GM12878 (cell line): ENCODE measurements at regions not wholly inside any gene's neighbourhood (a gene's known extent, or its start where the extent isn't known, plus 50 kb on each side); places are given as distances from the start of the nearest gene placed in this dataset.

ENCODE experiments used
- ATAC-seq: fragments of 200-7000 bp; cut with Tn5 transposase; 3 replicates; pipeline ENCODE4 v1.9.1; 2020; ENCODE audit warnings: mild to moderate bottlenecking, moderate library complexity
- BruUV-seq: library from RNA; stranded (reverse); fragments of 400-500 nt; replicated peaks from 2 replicates; lab custom pipeline; 2021; lab: Mats Ljungman, UMichigan
- CTCF ChIA-PET: fragments of 300-600 bp; sonication (Branson Sonifier 250); formaldehyde crosslinking; extraction: SDS; loops from one replicate; lab custom pipeline; 2021; ENCODE audit warnings: inconsistent platforms; lab: Yijun Ruan, JAX
- POLR2A ChIA-PET: fragments of 350-600 bp; formaldehyde crosslinking; extraction: SDS; loops from one replicate; lab custom pipeline; 2021; ENCODE audit warnings: inconsistent platforms; lab: Charles Lee
- RAD21 ChIA-PET: fragments of 300-600 bp; sonication (Branson Sonifier 250); formaldehyde crosslinking; loops from one replicate; lab custom pipeline; 2023; ENCODE audit warnings: antibody characterized with exemption; ENCODE audit not compliant: unreplicated experiment; lab: Charles Lee
- SMC1A ChIA-PET: fragments of 300-600 bp; sonication (Branson Sonifier 250); formaldehyde crosslinking; loops from one replicate; lab custom pipeline; 2023; ENCODE audit not compliant: unreplicated experiment, uncharacterized antibody; lab: Charles Lee
- DNase-seq: peaks from one replicate; pipeline ENCODE4 v3.0.0-alpha.2; 2011; ENCODE audit warnings: low read depth, low spot score
- FAIRE-seq: peaks from 3 replicates; lab custom pipeline; 2011; peaks lifted over from hg19 to GRCh38; lab: Jason Lieb, UNC
- H2AFZ ChIP-seq: 2 replicates; pipeline ENCODE4 v1.6.0; 2011; ENCODE audit warnings: low read depth, low read length, control low read depth; ENCODE audit not compliant: control insufficient read depth
- H3K27ac ChIP-seq: 2 replicates; pipeline ENCODE4 v1.5.1; 2011; ENCODE audit warnings: control low read depth; ENCODE audit not compliant: control insufficient read depth, insufficient read depth
- H3K27me3 ChIP-seq, 2 experiments: replicated peaks in 1 of 2; 2 replicates each; pipeline versions ENCODE4 v1.6.0 to v1.6.1; 2011; ENCODE audit warnings: low read length in 1 of 2; ENCODE audit not compliant: control insufficient read depth in 2 of 2, insufficient read depth in 2 of 2
- H3K36me3 ChIP-seq, 2 experiments: 2 replicates each; pipeline ENCODE4 v1.5.1; 2011; ENCODE audit warnings: low read length in 1 of 2; ENCODE audit not compliant: control insufficient read depth in 2 of 2, insufficient read depth in 2 of 2
- H3K4me1 ChIP-seq: 2 replicates; pipeline ENCODE4 v1.6.1; 2011; ENCODE audit warnings: mild to moderate bottlenecking, low read length, moderate library complexity, mixed read lengths; ENCODE audit not compliant: control insufficient read depth, insufficient read depth
- H3K4me2 ChIP-seq: 2 replicates; pipeline ENCODE4 v1.6.0; 2011; ENCODE audit warnings: control low read depth; ENCODE audit not compliant: control insufficient read depth, insufficient read depth
- H3K4me3 ChIP-seq: fragments of 200-600 bp; sonication (generic); 2 replicates; pipeline ENCODE4 v1.5.1; 2016
- H3K79me2 ChIP-seq: 2 replicates; pipeline ENCODE4 v1.6.0; 2011; ENCODE audit warnings: low read length; ENCODE audit not compliant: control insufficient read depth, insufficient read depth
- H3K9ac ChIP-seq: 2 replicates; pipeline ENCODE4 v1.8.0; 2011; ENCODE audit warnings: low read length, control low read depth, mixed read lengths; ENCODE audit not compliant: control insufficient read depth, insufficient read depth
- H3K9me3 ChIP-seq: replicated peaks from 3 replicates; pipeline ENCODE4 v1.5.1; 2011; ENCODE audit warnings: mild to moderate bottlenecking, low read length; ENCODE audit not compliant: control insufficient read depth, insufficient read depth
- H4K20me1 ChIP-seq: 2 replicates; pipeline ENCODE4 v1.6.0; 2011; ENCODE audit not compliant: control insufficient read depth, insufficient read depth
- ATF7 ChIP-seq: fragments of 450-650 bp; IDR thresholded peaks from 2 replicates; pipeline ENCODE4 v1.6.1; 2016; ENCODE audit warnings: low read depth, mild to moderate bottlenecking
- CBX3 ChIP-seq: fragments of 200-600 bp; sonication (generic); IDR thresholded peaks from 2 replicates; pipeline ENCODE4 v1.6.1; 2016; ENCODE audit warnings: low read depth, borderline replicate concordance
- CBX5 ChIP-seq: sonication (generic); IDR thresholded peaks from 2 replicates; pipeline ENCODE4 v1.6.1; 2016; ENCODE audit warnings: low read depth, moderate library complexity, mild to moderate bottlenecking, inconsistent platforms
- CREB1 ChIP-seq: IDR thresholded peaks from 2 replicates; pipeline ENCODE4 v1.6.1; 2012; ENCODE audit warnings: low read depth, mild to moderate bottlenecking, inconsistent platforms
- E2F4 ChIP-seq: IDR thresholded peaks from 2 replicates; pipeline ENCODE4 v1.6.1; 2012; ENCODE audit warnings: low read depth, low read length, improper control_type of control experiment
- MYC ChIP-seq: IDR thresholded peaks from 2 replicates; pipeline ENCODE4 v1.6.1; 2011; ENCODE audit warnings: mild to moderate bottlenecking, low read length, moderate library complexity, inconsistent platforms; ENCODE audit not compliant: insufficient read depth, insufficient replicate concordance, insufficient read length, severe bottlenecking
- RAD21 ChIP-seq: IDR thresholded peaks from 2 replicates; pipeline ENCODE4 v1.6.1; 2011; ENCODE audit warnings: mild to moderate bottlenecking, low read depth, low read length, moderate library complexity; ENCODE audit not compliant: insufficient read depth
- SIX5 ChIP-seq: IDR thresholded peaks from 2 replicates; pipeline ENCODE4 v1.6.1; 2011; ENCODE audit warnings: mild to moderate bottlenecking, low read depth, low read length, moderate library complexity; ENCODE audit not compliant: severe bottlenecking
- SMAD1 ChIP-seq: fragments of 450-650 bp; IDR thresholded peaks from 2 replicates; pipeline ENCODE4 v1.6.1; 2018; ENCODE audit warnings: mild to moderate bottlenecking, low read depth; ENCODE audit not compliant: partially characterized antibody
- SMAD5 ChIP-seq: IDR thresholded peaks from 2 replicates; pipeline ENCODE4 v1.6.1; 2016; ENCODE audit warnings: antibody characterized with exemption, low read depth
- SMC3 ChIP-seq: IDR thresholded peaks from 2 replicates; pipeline ENCODE4 v1.6.1; 2011; ENCODE audit warnings: low read length, improper control_type of control experiment, borderline replicate concordance
- ZBTB11 ChIP-seq: fragments of 450-650 bp; formaldehyde crosslinking; IDR thresholded peaks from 2 replicates; pipeline ENCODE4 v1.5.0; 2022; ENCODE audit warnings: mild to moderate bottlenecking, missing genetic modification characterization
- ZNF207 ChIP-seq: fragments of 450-650 bp; IDR thresholded peaks from 2 replicates; pipeline ENCODE4 v1.6.1; 2014; ENCODE audit warnings: antibody characterized with exemption, mild to moderate bottlenecking, borderline replicate concordance
- ZNF274 ChIP-seq: IDR thresholded peaks from one replicate; pipeline ENCODE4 v1.8.0; 2011; ENCODE audit not compliant: insufficient read length, insufficient read depth
- ZNF622 ChIP-seq: fragments of 450-650 bp; IDR thresholded peaks from 2 replicates; pipeline ENCODE4 v1.6.1; 2017; ENCODE audit warnings: mild to moderate bottlenecking, inconsistent platforms
- whole genome bisulfite sequencing: methylation state at CpG from one replicate; pipeline ENCODE4 v1.1.6; 2016; ENCODE audit warnings: low lambda C conversion rate; ENCODE audit not compliant: insufficient replicate concordance, insufficient coverage; ENCODE audit errors: missing lambda C conversion rate; 5-methylcytosine and 5-hydroxymethylcytosine counted together
- in situ Hi-C: fragments of 300-500 bp; cut with MboI; formaldehyde crosslinking; loops from 9 replicates; pipeline ENCODE4 v1.14.3; 2018; ENCODE audit warnings: mixed read lengths
- intact Hi-C: fragments of 100-400 bp; cut with micrococcal nuclease; formaldehyde crosslinking; loops from one replicate; pipeline ENCODE4 v1.14.2; 2022; ENCODE audit not compliant: unreplicated experiment
- TF ChIP-seq, protein P1 (sequence below): IDR thresholded peaks from 2 replicates; pipeline ENCODE4 v1.6.1; 2012; ENCODE audit warnings: low read depth, low read length, improper control_type of control experiment
- TF ChIP-seq, protein P2 (sequence below): fragments of 450-650 bp; IDR thresholded peaks from 2 replicates; pipeline ENCODE4 v1.6.1; 2017; ENCODE audit warnings: mild to moderate bottlenecking

DNA sequence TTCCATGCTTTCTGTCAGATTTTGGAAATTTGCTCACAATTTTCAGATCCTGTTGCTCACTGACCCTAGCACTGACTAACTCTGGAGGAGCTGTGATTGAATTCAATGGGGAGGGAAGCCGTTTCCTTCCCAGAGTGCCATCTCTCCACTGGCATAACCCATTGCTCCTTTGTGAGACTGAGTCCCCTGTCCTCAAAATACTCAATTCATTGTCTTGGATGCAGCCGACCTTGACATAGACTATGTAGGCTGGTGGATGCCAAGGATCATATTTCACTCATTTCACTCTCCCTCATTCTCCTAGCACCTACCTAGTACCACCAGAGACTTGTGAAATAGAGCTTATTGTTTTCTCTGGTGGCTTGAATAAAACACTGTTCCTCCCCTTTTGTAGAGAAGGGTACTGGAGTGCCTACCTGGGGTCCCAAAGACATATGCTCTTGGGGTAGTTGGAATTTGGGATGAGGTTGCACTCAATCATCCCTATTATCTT lies 511.3 kb upstream of the ZMIZ1 start:
- Histone ChIP-seq H2AFZ (no peak overlapping the region), H3K27ac (no peak overlapping the region), H3K27me3 (no peaks in the 10 kb centered on the region; a peak in 3 of 4 replicates), H3K36me3 (no peaks in the 10 kb centered on the region), H3K79me2 (no peaks in the 10 kb centered on the region), H3K4me3 (no peak overlapping the region), H3K4me1 (no peaks in the 10 kb centered on the region), H3K9me3 (no peaks in the 10 kb centered on the region), H3K4me2 (no peak overlapping the region), H3K9ac (no peak overlapping the region), H4K20me1 (no peaks in the 10 kb centered on the region)
- ATAC-seq (no peak), FAIRE-seq (no peak), DNase-seq (no peak)
- CTCF ChIA-PET, result no interaction called here
- SMC1A ChIA-PET, result no interaction called here
- TF ChIP-seq, protein P1, sequence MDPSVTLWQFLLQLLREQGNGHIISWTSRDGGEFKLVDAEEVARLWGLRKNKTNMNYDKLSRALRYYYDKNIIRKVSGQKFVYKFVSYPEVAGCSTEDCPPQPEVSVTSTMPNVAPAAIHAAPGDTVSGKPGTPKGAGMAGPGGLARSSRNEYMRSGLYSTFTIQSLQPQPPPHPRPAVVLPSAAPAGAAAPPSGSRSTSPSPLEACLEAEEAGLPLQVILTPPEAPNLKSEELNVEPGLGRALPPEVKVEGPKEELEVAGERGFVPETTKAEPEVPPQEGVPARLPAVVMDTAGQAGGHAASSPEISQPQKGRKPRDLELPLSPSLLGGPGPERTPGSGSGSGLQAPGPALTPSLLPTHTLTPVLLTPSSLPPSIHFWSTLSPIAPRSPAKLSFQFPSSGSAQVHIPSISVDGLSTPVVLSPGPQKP, result no peak
- TF ChIP-seq E2F4 (no peak), ATF7 (no peak), CBX5 (no peak), RAD21 (no peak), ZBTB11 (no peak), ZNF274 (no peak), CREB1 (no peak), MYC (no peak), ZNF622 (no peak), CBX3 (no peak), SMAD5 (no peak), SMAD1 (no peak), SMC3 (no peak), ZNF207 (no peak), SIX5 (no peak)
- TF ChIP-seq, protein P2, sequence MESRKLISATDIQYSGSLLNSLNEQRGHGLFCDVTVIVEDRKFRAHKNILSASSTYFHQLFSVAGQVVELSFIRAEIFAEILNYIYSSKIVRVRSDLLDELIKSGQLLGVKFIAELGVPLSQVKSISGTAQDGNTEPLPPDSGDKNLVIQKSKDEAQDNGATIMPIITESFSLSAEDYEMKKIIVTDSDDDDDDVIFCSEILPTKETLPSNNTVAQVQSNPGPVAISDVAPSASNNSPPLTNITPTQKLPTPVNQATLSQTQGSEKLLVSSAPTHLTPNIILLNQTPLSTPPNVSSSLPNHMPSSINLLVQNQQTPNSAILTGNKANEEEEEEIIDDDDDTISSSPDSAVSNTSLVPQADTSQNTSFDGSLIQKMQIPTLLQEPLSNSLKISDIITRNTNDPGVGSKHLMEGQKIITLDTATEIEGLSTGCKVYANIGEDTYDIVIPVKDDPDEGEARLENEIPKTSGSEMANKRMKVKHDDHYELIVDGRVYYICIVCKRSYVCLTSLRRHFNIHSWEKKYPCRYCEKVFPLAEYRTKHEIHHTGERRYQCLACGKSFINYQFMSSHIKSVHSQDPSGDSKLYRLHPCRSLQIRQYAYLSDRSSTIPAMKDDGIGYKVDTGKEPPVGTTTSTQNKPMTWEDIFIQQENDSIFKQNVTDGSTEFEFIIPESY, result no peak
- in situ Hi-C loops (no loop called here), intact Hi-C loops (no loop called here)
- RAD21 ChIA-PET, result no interaction called here
- POLR2A ChIA-PET, result no interaction called here
- no TSS peak for BruUV-seq
- WGBS, result 0% methylated on average over 2 of the region's 2 CpGs
